GM04503 (cell line): ENCODE measurements at regions not wholly inside any gene's neighbourhood (a gene's known extent, or its start where the extent isn't known, plus 50 kb on each side); places are given as distances from the start of the nearest gene placed in this dataset.

ENCODE experiments used
- DNase-seq: peaks from one replicate; pipeline ENCODE4 v3.0.0-alpha.2; 2012; ENCODE audit warnings: low read depth

- no peak for DNase-seq
Observed at GRCh38 chr20:19953606-19954005, 63.6 kb upstream of the NAA20 start.

- no peak for DNase-seq
Observed at GRCh38 chr20:19956976-19957375, 60.2 kb upstream of the NAA20 start.

- DNase-seq = no peak
Observed at GRCh38 chr20:19958219-19958618, 58.9 kb upstream of the NAA20 start.

GRCh38 chr20:19958928-19959327 lies 58.2 kb upstream of the NAA20 start:
- DNase-seq = no peak

GRCh38 chr20:19960745-19961144 lies 56.4 kb upstream of the NAA20 start:
- no peak for DNase-seq

GRCh38 chr20:19961293-19961692 lies 55.9 kb upstream of the NAA20 start:
- no peak for DNase-seq

- no peak for DNase-seq
Observed at GRCh38 chr20:19962958-19963357, 54.2 kb upstream of the NAA20 start.

GRCh38 chr20:19964289-19965265 lies 52.6 kb upstream of the NAA20 start:
- DNase-seq = peak; percentile 74

- no peak for DNase-seq
Observed at GRCh38 chr20:19966840-19967239, 50.3 kb upstream of the NAA20 start.
